D341Med (cell line): ENCODE measurements at regions not wholly inside any gene's neighbourhood (a gene's known extent, or its start where the extent isn't known, plus 50 kb on each side); places are given as distances from the start of the nearest gene placed in this dataset.
A peak's percentile ranks its signal among the peaks of the same experiment; 100 is the strongest.

Experiments
- DNase-seq: peaks from one replicate; pipeline ENCODE4 v3.0.0; 2012; ENCODE audit warnings: low spot score

GRCh38 chr9:88077071-88077617, 61.1 kb downstream of the SPATA31C2 start:
- DNase-seq, result no peak

GRCh38 chr9:88076286-88077070, 61.8 kb downstream of the SPATA31C2 start:
- DNase-seq, result peak; percentile 78

- DNase-seq, result no peak
Observed at GRCh38 chr9:88075966-88076285, 62.3 kb downstream of the SPATA31C2 start.

GRCh38 chr9:88075506-88075905, 62.8 kb downstream of the SPATA31C2 start:
- DNase-seq, result no peak

GRCh38 chr9:88074931-88075330, 63.3 kb downstream of the SPATA31C2 start:
- DNase-seq, result no peak

GRCh38 chr9:88072831-88073375, 65.4 kb downstream of the SPATA31C2 start:
- DNase-seq, result no peak

GRCh38 chr9:88071331-88071730, 66.9 kb downstream of the SPATA31C2 start:
- DNase-seq, result no peak

GRCh38 chr9:88065619-88066018, 72.7 kb downstream of the SPATA31C2 start:
- no peak for DNase-seq

GRCh38 chr9:88064554-88064953, 73.7 kb downstream of the SPATA31C2 start:
- DNase-seq, result no peak

GRCh38 chr9:88060746-88061145, 77.5 kb downstream of the SPATA31C2 start:
- DNase-seq, result no peak

- no peak for DNase-seq
Observed at GRCh38 chr9:88059469-88059868, 78.8 kb downstream of the SPATA31C2 start.

GRCh38 chr9:88056876-88057275, 81.4 kb downstream of the SPATA31C2 start:
- no peak for DNase-seq

GRCh38 chr9:88053856-88054501, 79.6 kb upstream of the CDK20 start:
- DNase-seq, result no peak

- DNase-seq, result no peak
Observed at GRCh38 chr9:88052321-88052965, 78.1 kb upstream of the CDK20 start.

- DNase-seq, result no peak
Observed at GRCh38 chr9:88051138-88051537, 76.8 kb upstream of the CDK20 start.

- DNase-seq, result no peak
Observed at GRCh38 chr9:88049677-88050307, 75.5 kb upstream of the CDK20 start.

- DNase-seq, result no peak
Observed at GRCh38 chr9:88046542-88046941, 72.2 kb upstream of the CDK20 start.

GRCh38 chr9:88045686-88046085, 71.4 kb upstream of the CDK20 start:
- DNase-seq, result no peak

GRCh38 chr9:88044200-88044599, 69.9 kb upstream of the CDK20 start:
- no peak for DNase-seq

GRCh38 chr9:88043647-88044046, 69.3 kb upstream of the CDK20 start:
- DNase-seq, result no peak

- DNase-seq, result no peak
Observed at GRCh38 chr9:88041447-88041846, 67.1 kb upstream of the CDK20 start.

- DNase-seq, result no peak
Observed at GRCh38 chr9:88037285-88037845, 63.0 kb upstream of the CDK20 start.
